ENCODE measurements at regions not wholly inside any gene's neighbourhood (a gene's known extent, or its start where the extent isn't known, plus 50 kb on each side); places are given as distances from the start of the nearest gene placed in this dataset.

GRCh38 chr4:149029056-149029651 lies 586.9 kb upstream of the NR3C2 start:
- no peaks in the 10 kb centered on the region for H3K27me3 ChIP-seq (ENCODE audit: control insufficient read depth, insufficient read depth, low read length)
- H3K36me3 ChIP-seq (ENCODE audit: control insufficient read depth, low read depth, low read length), result no peaks in the 10 kb centered on the region
- no peak overlapping the region for H3K27ac ChIP-seq (ENCODE audit: low read length)
- H3K9me3 ChIP-seq (ENCODE audit: control insufficient read depth, low read depth, low read length), result no peaks in the 10 kb centered on the region
- no peaks in the 10 kb centered on the region for H3K4me1 ChIP-seq (ENCODE audit: control insufficient read depth, low read depth, low read length)
- no peak overlapping the region for H3K9ac ChIP-seq (ENCODE audit: low read length)
- H3K4me3 ChIP-seq (ENCODE audit: low read length), result no peak overlapping the region

- H3K36me3 ChIP-seq (ENCODE audit: control insufficient read depth, low read depth, low read length), result no peaks in the 10 kb centered on the region
- no peak overlapping the region for H3K9ac ChIP-seq (ENCODE audit: low read length)
- no peak overlapping the region for H3K4me3 ChIP-seq (ENCODE audit: low read length)
- H3K4me1 ChIP-seq (ENCODE audit: control insufficient read depth, low read depth, low read length), result no peaks in the 10 kb centered on the region
- no peaks in the 10 kb centered on the region for H3K27me3 ChIP-seq (ENCODE audit: control insufficient read depth, insufficient read depth, low read length)
- H3K9me3 ChIP-seq (ENCODE audit: control insufficient read depth, low read depth, low read length), result no peaks in the 10 kb centered on the region
- H3K27ac ChIP-seq (ENCODE audit: low read length), result no peak overlapping the region
These were observed 584.5 kb upstream of the NR3C2 start for GRCh38 chr4:149026696-149027095.

- Histone ChIP-seq H3K9ac (ENCODE audit: low read length) (no peak overlapping the region), H3K27me3 (ENCODE audit: control insufficient read depth, insufficient read depth, low read length) (no peaks in the 10 kb centered on the region), H3K9me3 (ENCODE audit: control insufficient read depth, low read depth, low read length) (no peaks in the 10 kb centered on the region), H3K4me3 (ENCODE audit: low read length) (no peak overlapping the region), H3K4me1 (ENCODE audit: control insufficient read depth, low read depth, low read length) (no peaks in the 10 kb centered on the region), H3K36me3 (ENCODE audit: control insufficient read depth, low read depth, low read length) (no peaks in the 10 kb centered on the region), H3K27ac (ENCODE audit: low read length) (no peak overlapping the region)
These were observed 575.0 kb upstream of the NR3C2 start for GRCh38 chr4:149017002-149017734.

- H3K9ac ChIP-seq (ENCODE audit: low read length), result no peak overlapping the region
- H3K27ac ChIP-seq (ENCODE audit: low read length), result no peak overlapping the region
- H3K4me1 ChIP-seq (ENCODE audit: control insufficient read depth, low read depth, low read length), result peaks cover 4% of the 10 kb centered on the region
- no peaks in the 10 kb centered on the region for H3K27me3 ChIP-seq (ENCODE audit: control insufficient read depth, insufficient read depth, low read length)
- no peaks in the 10 kb centered on the region for H3K9me3 ChIP-seq (ENCODE audit: control insufficient read depth, low read depth, low read length)
- no peak overlapping the region for H3K4me3 ChIP-seq (ENCODE audit: low read length)
- no peaks in the 10 kb centered on the region for H3K36me3 ChIP-seq (ENCODE audit: control insufficient read depth, low read depth, low read length)
These were observed 567.0 kb upstream of the NR3C2 start for GRCh38 chr4:149009223-149009622.

GRCh38 chr4:149008415-149009025 lies 566.3 kb upstream of the NR3C2 start:
- peaks cover 4% of the 10 kb centered on the region for H3K4me1 ChIP-seq (ENCODE audit: control insufficient read depth, low read depth, low read length)
- H3K36me3 ChIP-seq (ENCODE audit: control insufficient read depth, low read depth, low read length), result no peaks in the 10 kb centered on the region
- H3K9me3 ChIP-seq (ENCODE audit: control insufficient read depth, low read depth, low read length), result no peaks in the 10 kb centered on the region
- no peak overlapping the region for H3K4me3 ChIP-seq (ENCODE audit: low read length)
- no peak overlapping the region for H3K27ac ChIP-seq (ENCODE audit: low read length)
- no peaks in the 10 kb centered on the region for H3K27me3 ChIP-seq (ENCODE audit: control insufficient read depth, insufficient read depth, low read length)
- H3K9ac ChIP-seq (ENCODE audit: low read length), result no peak overlapping the region

- Histone ChIP-seq H3K9ac (ENCODE audit: low read length) (no peak overlapping the region), H3K4me1 (ENCODE audit: control insufficient read depth, low read depth, low read length) (peaks cover 4% of the 10 kb centered on the region), H3K36me3 (ENCODE audit: control insufficient read depth, low read depth, low read length) (no peaks in the 10 kb centered on the region), H3K27me3 (ENCODE audit: control insufficient read depth, insufficient read depth, low read length) (no peaks in the 10 kb centered on the region), H3K27ac (ENCODE audit: low read length) (no peak overlapping the region), H3K4me3 (ENCODE audit: low read length) (no peak overlapping the region), H3K9me3 (ENCODE audit: control insufficient read depth, low read depth, low read length) (no peaks in the 10 kb centered on the region)
These were observed 563.0 kb upstream of the NR3C2 start for GRCh38 chr4:149005191-149005590.

- H3K9me3 ChIP-seq (ENCODE audit: control insufficient read depth, low read depth, low read length), result no peaks in the 10 kb centered on the region
- no peak overlapping the region for H3K4me3 ChIP-seq (ENCODE audit: low read length)
- H3K36me3 ChIP-seq (ENCODE audit: control insufficient read depth, low read depth, low read length), result no peaks in the 10 kb centered on the region
- H3K27me3 ChIP-seq (ENCODE audit: control insufficient read depth, insufficient read depth, low read length), result no peaks in the 10 kb centered on the region
- no peak overlapping the region for H3K27ac ChIP-seq (ENCODE audit: low read length)
- no peak overlapping the region for H3K9ac ChIP-seq (ENCODE audit: low read length)
- no peaks in the 10 kb centered on the region for H3K4me1 ChIP-seq (ENCODE audit: control insufficient read depth, low read depth, low read length)
These were observed 557.7 kb upstream of the NR3C2 start for GRCh38 chr4:148999924-149000323.

GRCh38 chr4:148998719-148999118 lies 556.5 kb upstream of the NR3C2 start:
- no peak overlapping the region for H3K27ac ChIP-seq (ENCODE audit: low read length)
- H3K4me1 ChIP-seq (ENCODE audit: control insufficient read depth, low read depth, low read length), result no peaks in the 10 kb centered on the region
- H3K9ac ChIP-seq (ENCODE audit: low read length), result no peak overlapping the region

GRCh38 chr4:148986951-148987350 lies 544.7 kb upstream of the NR3C2 start:
- H3K9me3 ChIP-seq (ENCODE audit: control insufficient read depth, low read depth, low read length), result no peaks in the 10 kb centered on the region
- H3K4me3 ChIP-seq (ENCODE audit: low read length), result no peak overlapping the region
- no peak overlapping the region for H3K9ac ChIP-seq (ENCODE audit: low read length)
- no peaks in the 10 kb centered on the region for H3K4me1 ChIP-seq (ENCODE audit: control insufficient read depth, low read depth, low read length)
- H3K27ac ChIP-seq (ENCODE audit: low read length), result no peak overlapping the region
- no peaks in the 10 kb centered on the region for H3K36me3 ChIP-seq (ENCODE audit: control insufficient read depth, low read depth, low read length)
- H3K27me3 ChIP-seq (ENCODE audit: control insufficient read depth, insufficient read depth, low read length), result no peaks in the 10 kb centered on the region

More at GRCh38 chr4:148998719-148999118, 556.5 kb upstream of the NR3C2 start:
- H3K4me3 ChIP-seq (ENCODE audit: low read length), result no peak overlapping the region
- no peaks in the 10 kb centered on the region for H3K36me3 ChIP-seq (ENCODE audit: control insufficient read depth, low read depth, low read length)
- H3K9me3 ChIP-seq (ENCODE audit: control insufficient read depth, low read depth, low read length), result no peaks in the 10 kb centered on the region
- no peaks in the 10 kb centered on the region for H3K27me3 ChIP-seq (ENCODE audit: control insufficient read depth, insufficient read depth, low read length)

GRCh38 chr4:148984951-148985350 lies 542.7 kb upstream of the NR3C2 start:
- H3K4me1 ChIP-seq (ENCODE audit: control insufficient read depth, low read depth, low read length), result no peaks in the 10 kb centered on the region
- no peaks in the 10 kb centered on the region for H3K27me3 ChIP-seq (ENCODE audit: control insufficient read depth, insufficient read depth, low read length)
- H3K9me3 ChIP-seq (ENCODE audit: control insufficient read depth, low read depth, low read length), result no peaks in the 10 kb centered on the region
- H3K9ac ChIP-seq (ENCODE audit: low read length), result no peak overlapping the region
- H3K36me3 ChIP-seq (ENCODE audit: control insufficient read depth, low read depth, low read length), result no peaks in the 10 kb centered on the region
- H3K4me3 ChIP-seq (ENCODE audit: low read length), result no peak overlapping the region
- H3K27ac ChIP-seq (ENCODE audit: low read length), result no peak overlapping the region

GRCh38 chr4:148982200-148982599 lies 540.0 kb upstream of the NR3C2 start:
- H3K4me3 ChIP-seq (ENCODE audit: low read length), result no peak overlapping the region
- no peaks in the 10 kb centered on the region for H3K36me3 ChIP-seq (ENCODE audit: control insufficient read depth, low read depth, low read length)
- no peaks in the 10 kb centered on the region for H3K9me3 ChIP-seq (ENCODE audit: control insufficient read depth, low read depth, low read length)
- H3K9ac ChIP-seq (ENCODE audit: low read length), result no peak overlapping the region
- no peaks in the 10 kb centered on the region for H3K4me1 ChIP-seq (ENCODE audit: control insufficient read depth, low read depth, low read length)
- no peak overlapping the region for H3K27ac ChIP-seq (ENCODE audit: low read length)
- no peaks in the 10 kb centered on the region for H3K27me3 ChIP-seq (ENCODE audit: control insufficient read depth, insufficient read depth, low read length)

Measured in iPS-18a (cell line).